RWPE1 (cell line): ENCODE measurements at regions not wholly inside any gene's neighbourhood (a gene's known extent, or its start where the extent isn't known, plus 50 kb on each side); places are given as distances from the start of the nearest gene placed in this dataset.

Experiments used
- CTCF ChIA-PET: fragments of 350-600 bp; sonication (Branson Sonifier 250); formaldehyde crosslinking; extraction: SDS; loops from one replicate; lab custom pipeline; 2021; lab: Yijun Ruan, JAX
- POLR2A ChIA-PET: fragments of 400-600 bp; formaldehyde crosslinking; extraction: SDS; loops from one replicate; lab custom pipeline; 2020; ENCODE audit warnings: antibody characterized with exemption; ENCODE audit not compliant: low non-redundant PET; lab: Yijun Ruan, JAX
- DNase-seq: peaks from one replicate; pipeline ENCODE4 v3.0.0; 2012; ENCODE audit warnings: low spot score
- H3K27ac ChIP-seq: fragments of 450-650 bp; 2 replicates; pipeline ENCODE4 v1.5.1; 2017
- CTCF ChIP-seq: fragments of 450-650 bp; conservative IDR thresholded peaks from 2 replicates; pipeline ENCODE4 v1.5.1; 2017; ENCODE audit warnings: low read depth, mild to moderate bottlenecking

DNA sequence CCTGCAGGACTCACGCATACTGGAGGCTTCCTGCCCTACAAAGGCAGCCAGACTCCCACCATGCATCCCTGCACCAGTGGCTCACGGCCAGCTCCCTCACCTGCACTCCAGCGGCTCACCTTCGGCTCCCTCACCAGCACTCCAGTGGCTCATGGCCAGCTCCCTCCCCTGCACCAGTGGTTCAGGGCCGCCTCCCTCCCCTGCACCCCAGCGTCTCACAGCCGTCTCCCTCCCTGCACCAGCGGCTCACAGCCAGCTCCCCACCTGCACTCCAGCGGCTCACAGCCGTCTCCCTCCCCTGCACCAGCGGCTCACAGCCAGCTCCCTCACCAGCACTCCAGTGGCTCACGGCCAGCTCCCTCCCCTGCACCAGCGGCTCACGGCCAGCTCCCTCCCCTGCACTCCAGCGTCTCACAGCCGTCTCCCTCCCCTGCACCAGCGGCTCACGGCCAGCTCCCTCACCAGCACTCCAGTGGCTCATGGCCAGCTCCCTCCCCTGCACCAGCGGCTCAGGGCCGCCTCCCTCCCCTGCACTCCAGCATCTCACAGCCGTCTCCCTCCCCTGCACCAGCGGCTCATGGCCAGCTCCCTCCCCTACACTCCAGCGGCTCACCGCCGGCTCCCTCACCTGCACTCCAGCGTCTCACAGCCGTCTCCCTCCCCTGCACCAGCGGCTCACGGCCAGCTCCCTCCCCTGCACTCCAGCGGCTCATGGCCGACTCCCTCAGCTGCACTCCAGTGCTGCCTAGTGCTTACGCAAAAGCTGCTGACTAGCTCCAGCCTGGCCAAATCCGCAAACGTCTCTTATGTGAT, 324.5 kb downstream of the NPHP4 start:
- TF ChIP-seq CTCF: no peak
- CTCF ChIA-PET: interaction anchor here (1.2 to 1.4 kb wide), 2 partner anchors 78 to 158 kb away, joined by 4 to 5 read pairs; no protein-coding TSS in a partner anchor
- POLR2A ChIA-PET: no interaction called here
- no peak for DNase-seq
- H3K27ac ChIP-seq: peak overlapping the region; percentile 85

- no peak for DNase-seq
- ChIA-PET CTCF (interaction anchor here (0.6 kb wide), 1 partner anchor 200 kb away, joined by 5 read pairs; no protein-coding TSS in a partner anchor), POLR2A (no interaction called here)
- no peak for TF ChIP-seq CTCF
- no peak overlapping the region for H3K27ac ChIP-seq
Measured at GRCh38 chr1:5664906-5665875, 327.0 kb downstream of the NPHP4 start.

GRCh38 chr1:5664081-5664768, 328.0 kb downstream of the NPHP4 start:
- no peak for TF ChIP-seq CTCF
- POLR2A ChIA-PET: no interaction called here
- CTCF ChIA-PET: no interaction called here
- no peak for DNase-seq
- H3K27ac ChIP-seq: no peak overlapping the region

- H3K27ac ChIP-seq: no peak overlapping the region
- POLR2A ChIA-PET: interaction anchor here (0.6 kb wide), 1 partner anchor 1745 kb away, joined by 6 read pairs; no protein-coding TSS in a partner anchor
- TF ChIP-seq CTCF: no peak
- CTCF ChIA-PET: interaction anchor here (0.7 kb wide), 1 partner anchor 120 kb away, joined by 3 read pairs; no protein-coding TSS in a partner anchor
- no peak for DNase-seq
Measured at GRCh38 chr1:5662744-5663126, 329.5 kb downstream of the NPHP4 start.

- ChIA-PET POLR2A (interaction anchor here (0.6 kb wide), 1 partner anchor 1745 kb away, joined by 6 read pairs; no protein-coding TSS in a partner anchor), CTCF (interaction anchor here (0.6 to 0.7 kb wide), 2 partner anchors 121 to 781 kb away, joined by 3 to 4 read pairs; no protein-coding TSS in a partner anchor)
- H3K27ac ChIP-seq: no peak overlapping the region
- DNase-seq: no peak
- no peak for TF ChIP-seq CTCF
Measured at GRCh38 chr1:5662086-5662743, 330.0 kb downstream of the NPHP4 start.
